HFFc6 (cell line): ENCODE measurements at regions not wholly inside any gene's neighbourhood (a gene's known extent, or its start where the extent isn't known, plus 50 kb on each side); places are given as distances from the start of the nearest gene placed in this dataset.

Experiments
- DNase-seq: peaks from one replicate; pipeline ENCODE4 v3.0.0-alpha.2; 2018
- H3K27ac Mint-ChIP-seq: 2 replicates; pipeline ENCODE4 v1.8.0; 2020; ENCODE audit warnings: mild to moderate bottlenecking, mixed read lengths
- H3K27me3 Mint-ChIP-seq: 2 replicates; pipeline ENCODE4 v1.8.0; 2021; ENCODE audit warnings: mild to moderate bottlenecking, moderate library complexity, mixed read lengths; ENCODE audit not compliant: insufficient read depth
- H3K36me3 Mint-ChIP-seq: 2 replicates; pipeline ENCODE4 v1.8.0; 2021; ENCODE audit warnings: low read depth, mixed read lengths
- H3K4me1 Mint-ChIP-seq: 2 replicates; pipeline ENCODE4 v1.8.0; 2020; ENCODE audit warnings: low read depth, mixed read lengths
- H3K4me3 Mint-ChIP-seq: 2 replicates; pipeline ENCODE4 v1.8.0; 2020; ENCODE audit warnings: mild to moderate bottlenecking, moderate library complexity, mixed read lengths
- H3K9me3 Mint-ChIP-seq: 2 replicates; pipeline ENCODE4 v1.8.0; 2020; ENCODE audit warnings: mild to moderate bottlenecking, mixed read lengths
- CTCF ChIP-seq: fragments of 200-600 bp; sonication (generic); IDR thresholded peaks from 2 replicates; pipeline ENCODE4 v1.5.0; 2021; ENCODE audit warnings: antibody characterized with exemption, mild to moderate bottlenecking

GRCh38 chr13:59510386-59510785 is 653.3 kb downstream of the DIAPH3 start:
- no peak for DNase-seq
- no peak for TF ChIP-seq CTCF
- Mint-ChIP-seq H3K4me3 (no peak overlapping the region), H3K27me3 (peaks cover 5% of the 10 kb centered on the region), H3K36me3 (no peaks in the 10 kb centered on the region), H3K4me1 (peaks cover 5% of the 10 kb centered on the region; the same call in 1 of the 2 replicates), H3K9me3 (no peaks in the 10 kb centered on the region), H3K27ac (no peak overlapping the region)

GRCh38 chr13:59513686-59514085 is 650.0 kb downstream of the DIAPH3 start:
- Mint-ChIP-seq H3K4me3 (no peak overlapping the region), H3K27me3 (peaks cover 3% of the 10 kb centered on the region), H3K4me1 (peaks cover 5% of the 10 kb centered on the region; the same call in 1 of the 2 replicates), H3K9me3 (no peaks in the 10 kb centered on the region), H3K27ac (no peak overlapping the region), H3K36me3 (no peaks in the 10 kb centered on the region)
- no peak for DNase-seq
- TF ChIP-seq CTCF: no peak

- TF ChIP-seq CTCF: no peak
- no peaks in the 10 kb centered on the region for H3K36me3 Mint-ChIP-seq
- H3K27ac Mint-ChIP-seq: no peak overlapping the region
- DNase-seq: no peak
- peaks cover 5% of the 10 kb centered on the region; the same call in 1 of the 2 replicates for H3K4me1 Mint-ChIP-seq
- no peaks in the 10 kb centered on the region for H3K9me3 Mint-ChIP-seq
- H3K27me3 Mint-ChIP-seq: peaks cover 3% of the 10 kb centered on the region; the same call in 1 of the 2 replicates
- no peak overlapping the region for H3K4me3 Mint-ChIP-seq
Measured at GRCh38 chr13:59514316-59514715, 649.4 kb downstream of the DIAPH3 start.

GRCh38 chr13:59519819-59520218 is 643.9 kb downstream of the DIAPH3 start:
- no peak overlapping the region for H3K27ac Mint-ChIP-seq

GRCh38 chr13:59521549-59521948 is 642.2 kb downstream of the DIAPH3 start:
- Mint-ChIP-seq H3K9me3 (no peaks in the 10 kb centered on the region), H3K4me3 (no peak overlapping the region), H3K27me3 (peaks cover 3% of the 10 kb centered on the region; the same call in 1 of the 2 replicates), H3K4me1 (no peaks in the 10 kb centered on the region), H3K27ac (no peak overlapping the region), H3K36me3 (no peaks in the 10 kb centered on the region)
- no peak for TF ChIP-seq CTCF
- no peak for DNase-seq

More at GRCh38 chr13:59519819-59520218, 643.9 kb downstream of the DIAPH3 start:
- no peak for DNase-seq
- H3K4me3 Mint-ChIP-seq: no peak overlapping the region
- no peaks in the 10 kb centered on the region for H3K9me3 Mint-ChIP-seq
- H3K4me1 Mint-ChIP-seq: peaks cover 2% of the 10 kb centered on the region; the same call in 1 of the 2 replicates
- no peak for TF ChIP-seq CTCF
- peaks cover 3% of the 10 kb centered on the region; the same call in 1 of the 2 replicates for H3K27me3 Mint-ChIP-seq
- no peaks in the 10 kb centered on the region for H3K36me3 Mint-ChIP-seq

- Mint-ChIP-seq H3K27ac (no peak overlapping the region), H3K4me3 (no peak overlapping the region), H3K9me3 (no peaks in the 10 kb centered on the region), H3K27me3 (peaks cover 3% of the 10 kb centered on the region; the same call in 1 of the 2 replicates), H3K4me1 (no peaks in the 10 kb centered on the region), H3K36me3 (no peaks in the 10 kb centered on the region)
- TF ChIP-seq CTCF: no peak
- DNase-seq: no peak
Measured at GRCh38 chr13:59522652-59523051, 641.1 kb downstream of the DIAPH3 start.
